Liver (tissue), 3 donors: ENCODE measurements at regions not wholly inside any gene's neighbourhood (a gene's known extent, or its start where the extent isn't known, plus 50 kb on each side); places are given as distances from the start of the nearest gene placed in this dataset.

Experiments
- ATF3 ChIP-seq: IDR thresholded peaks from 2 replicates; pipeline ENCODE4 v1.6.1; 2016; ENCODE audit warnings: antibody characterized with exemption
- CTCF ChIP-seq: fragments of 150-350 bp; IDR thresholded peaks from 2 replicates; pipeline ENCODE4 v1.5.1; 2017; ENCODE audit warnings: improper control_type of control experiment, low read depth, low read length; ENCODE audit not compliant: missing input control
- FOXA1 ChIP-seq: IDR thresholded peaks from 2 replicates; pipeline ENCODE4 v1.6.1; 2016; ENCODE audit warnings: antibody characterized with exemption
- GABPA ChIP-seq, 2 donors: IDR thresholded peaks in 1 of 2; conservative IDR thresholded peaks in 1 of 2; 2 replicates each; pipeline ENCODE4 v1.6.1; 2016; ENCODE audit warnings: antibody characterized with exemption in 2 of 2, mild to moderate bottlenecking in 1 of 2, moderate library complexity in 1 of 2
- HNF4A ChIP-seq, 2 donors: conservative IDR thresholded peaks; 2 replicates each; pipeline ENCODE4 v1.6.1; 2016; ENCODE audit warnings: antibody characterized with exemption in 2 of 2, mild to moderate bottlenecking in 2 of 2
- HNF4G ChIP-seq: IDR thresholded peaks from 2 replicates; pipeline ENCODE4 v1.6.1; 2016; ENCODE audit warnings: antibody characterized with exemption
- JUND ChIP-seq, 2 donors: IDR thresholded peaks; 2 replicates each; pipeline ENCODE4 v1.6.1; 2016; ENCODE audit warnings: antibody characterized with exemption in 2 of 2
- MAX ChIP-seq: IDR thresholded peaks from 2 replicates; pipeline ENCODE4 v1.6.1; 2016; ENCODE audit warnings: antibody characterized with exemption
- RAD21 ChIP-seq, 2 donors: IDR thresholded peaks; 2 replicates each; pipeline ENCODE4 v1.6.1; 2016; ENCODE audit warnings: antibody characterized with exemption in 2 of 2, mild to moderate bottlenecking in 2 of 2
- REST ChIP-seq: IDR thresholded peaks from 2 replicates; pipeline ENCODE4 v1.6.1; 2016; ENCODE audit warnings: antibody characterized with exemption, mild to moderate bottlenecking
- donor health status: healthy.
- donor health status: healthy.

DNA sequence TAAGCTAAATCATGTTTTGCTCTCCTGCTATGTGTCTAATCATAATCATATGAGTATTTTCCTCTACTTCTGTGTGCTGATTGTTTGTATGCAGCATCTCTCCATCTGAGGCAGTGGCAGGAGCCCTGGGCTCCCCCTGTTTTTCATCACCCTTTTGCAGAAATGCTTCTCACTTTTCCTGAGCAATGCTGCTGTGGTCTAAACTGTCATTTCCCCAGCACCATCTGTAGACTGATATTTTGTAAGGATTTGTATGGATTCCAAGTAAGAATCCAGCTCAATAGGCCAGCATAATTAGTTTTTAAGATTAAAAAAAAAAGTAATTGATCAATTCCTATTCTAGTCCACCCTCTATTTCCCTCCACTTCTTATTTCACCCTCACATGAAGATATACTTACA, 257.0 kb upstream of the CPHXL start:
- no peak for TF ChIP-seq CTCF
- no peak for TF ChIP-seq REST
- TF ChIP-seq HNF4A (conservative IDR thresholded peaks at IDR 0.05) = no peak
- TF ChIP-seq GABPA (IDR thresholded peaks at IDR 0.05 in 1 of 2, conservative IDR thresholded peaks at IDR 0.05 in 1 of 2) = no peak
- no peak for TF ChIP-seq HNF4G
- TF ChIP-seq MAX = no peak
- no peak for TF ChIP-seq ATF3
- no peak for TF ChIP-seq FOXA1
- no peak for TF ChIP-seq JUND (IDR thresholded peaks at IDR 0.05)
- TF ChIP-seq RAD21 (IDR thresholded peaks at IDR 0.05) = no peak
